HG03439 (cell line): ENCODE measurements at regions not wholly inside any gene's neighbourhood (a gene's known extent, or its start where the extent isn't known, plus 50 kb on each side); places are given as distances from the start of the nearest gene placed in this dataset.

Experiments
- ATAC-seq: cut with Tn5 transposase; IDR thresholded peaks from one replicate; pipeline ENCODE4 v1.9.1; 2021; ENCODE audit warnings: mild to moderate bottlenecking, moderate library complexity; ENCODE audit not compliant: unreplicated experiment

DNA sequence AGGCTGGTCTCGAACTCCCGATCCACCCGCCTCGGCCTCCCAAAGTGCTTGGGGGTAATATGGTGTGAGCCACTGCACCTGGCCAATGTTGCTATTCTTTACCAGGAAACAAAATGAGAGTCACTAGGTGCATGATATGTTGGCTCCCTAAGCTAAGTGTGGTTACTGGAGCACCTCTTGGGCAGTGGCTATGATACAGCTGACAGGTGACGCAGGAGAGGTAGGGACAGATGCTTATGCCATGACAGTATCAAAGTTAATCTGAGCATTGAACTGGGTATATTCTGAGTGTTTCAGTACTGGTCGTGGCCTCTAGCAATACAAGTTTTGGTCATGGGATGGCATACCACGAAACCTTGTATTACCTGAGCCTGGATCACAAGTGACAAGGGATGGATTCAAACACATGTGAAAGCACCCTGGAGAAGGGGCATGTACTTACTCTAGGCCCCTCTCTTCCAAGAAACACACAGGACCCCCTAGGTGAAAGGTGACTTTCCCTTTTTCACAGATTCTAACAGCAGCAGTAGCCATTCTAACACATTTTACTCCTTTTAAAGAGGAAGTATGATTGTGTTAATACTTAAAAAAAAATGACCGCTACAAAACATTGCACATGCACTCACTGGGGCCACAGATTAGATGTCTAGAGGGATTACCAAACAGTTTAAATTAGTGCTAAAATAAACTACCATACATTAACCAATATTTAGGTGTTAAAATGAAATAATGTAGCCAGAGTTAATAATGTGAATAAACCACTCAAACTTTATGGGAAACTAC, 467.3 kb downstream of the SHQ1 start:
- ATAC-seq = no peak

DNA sequence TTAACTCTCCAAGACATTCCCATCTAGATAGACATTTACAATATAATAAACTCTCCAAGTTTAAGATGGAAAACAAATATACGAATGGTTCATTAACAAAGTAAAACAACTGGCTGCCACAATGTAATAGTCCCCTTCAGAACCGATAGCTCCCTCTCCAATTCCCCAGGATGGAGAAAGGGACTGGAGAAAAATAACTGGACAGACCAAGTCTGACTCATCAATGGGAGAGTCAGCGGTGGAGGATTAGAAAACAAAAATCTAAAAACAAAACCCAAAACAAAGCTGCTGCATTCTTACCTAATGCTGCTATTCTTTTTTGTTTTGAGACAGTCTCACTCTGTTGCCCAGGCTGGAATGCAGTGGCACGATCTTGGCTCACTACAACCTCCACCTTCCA, 468.1 kb downstream of the SHQ1 start:
- no peak for ATAC-seq

DNA sequence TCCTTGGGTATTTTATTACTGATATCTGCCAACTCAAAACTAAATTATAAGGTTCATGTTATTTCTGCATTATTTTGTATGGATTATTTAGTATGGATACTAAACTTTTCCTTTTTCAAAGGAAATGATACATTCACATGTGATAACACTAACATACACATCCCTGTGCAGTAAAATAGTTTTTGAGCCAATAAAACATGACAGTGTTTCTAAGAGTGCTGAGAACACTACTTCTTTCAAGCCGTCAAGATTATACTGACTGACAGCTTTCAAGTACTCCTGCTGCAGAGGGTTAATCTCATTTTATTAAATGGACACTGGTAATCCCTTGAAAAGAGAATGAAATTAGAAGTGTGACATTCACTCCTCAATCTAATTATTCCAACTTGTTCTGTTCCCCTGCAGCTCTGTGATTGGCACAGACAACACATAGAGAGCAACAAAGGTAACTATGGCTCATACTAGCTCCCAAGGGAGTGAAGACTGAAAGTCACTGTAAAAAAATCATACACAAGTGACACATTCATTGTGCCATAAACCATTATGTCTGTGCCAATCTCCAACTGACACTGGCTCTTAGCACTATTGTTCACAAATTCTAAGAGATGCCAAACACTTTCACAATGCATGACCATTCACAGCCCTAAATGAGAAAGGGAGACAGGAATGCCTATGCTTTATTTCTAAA, 468.6 kb downstream of the SHQ1 start:
- no peak for ATAC-seq

DNA sequence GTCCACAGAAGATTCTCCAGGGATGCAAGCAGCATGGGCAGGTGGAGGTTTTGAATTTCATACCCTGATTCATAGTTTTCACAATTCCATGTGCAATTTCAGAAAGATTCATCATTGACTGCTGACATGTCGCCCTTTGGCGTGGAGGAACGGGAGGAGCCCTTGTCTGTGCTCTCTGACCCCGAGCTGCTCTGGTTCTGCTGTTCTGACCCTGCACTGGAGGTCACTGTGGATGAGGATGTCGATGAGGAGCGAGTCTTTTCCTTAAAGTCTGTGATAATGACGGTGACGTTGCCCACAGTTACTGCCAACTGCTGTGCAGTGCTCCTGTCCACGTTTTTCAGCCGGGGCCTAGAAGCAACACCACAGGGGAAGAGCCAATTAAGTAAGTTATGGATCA, 470.0 kb downstream of the SHQ1 start:
- no peak for ATAC-seq

DNA sequence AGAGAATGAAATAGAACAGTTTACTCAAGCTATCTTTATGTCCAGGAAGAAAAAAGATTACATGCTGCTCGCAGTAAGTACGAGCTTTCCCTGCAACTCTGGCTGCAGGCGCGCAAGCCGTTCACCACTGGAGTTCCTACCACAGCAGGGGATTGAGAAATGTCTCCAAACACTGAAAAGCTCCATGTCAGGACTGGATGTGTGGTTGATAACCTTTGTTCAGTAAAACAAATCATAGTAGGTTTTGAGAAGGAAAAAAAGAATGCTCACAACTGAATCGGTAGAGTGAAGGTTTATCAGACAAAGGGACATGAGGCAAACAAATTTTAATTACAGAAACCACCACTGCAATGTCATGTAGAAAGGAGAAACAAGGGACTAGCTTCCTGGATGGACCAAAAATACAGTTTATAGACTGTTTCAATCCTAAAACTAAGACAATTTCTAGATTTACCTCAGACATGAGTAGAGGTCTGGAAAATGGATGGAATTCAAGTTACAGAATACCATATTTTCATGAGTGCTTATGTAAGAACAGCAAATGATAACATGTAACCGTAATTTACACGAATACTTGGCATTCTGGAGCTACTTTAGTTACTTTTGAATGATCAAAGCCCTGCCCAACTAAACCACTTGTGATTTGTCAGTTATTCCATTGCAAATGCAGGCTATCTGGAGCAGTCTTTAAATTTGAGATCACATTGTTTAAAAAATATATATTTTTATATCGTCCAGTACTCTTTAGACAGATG, 471.1 kb downstream of the SHQ1 start:
- ATAC-seq = no peak

DNA sequence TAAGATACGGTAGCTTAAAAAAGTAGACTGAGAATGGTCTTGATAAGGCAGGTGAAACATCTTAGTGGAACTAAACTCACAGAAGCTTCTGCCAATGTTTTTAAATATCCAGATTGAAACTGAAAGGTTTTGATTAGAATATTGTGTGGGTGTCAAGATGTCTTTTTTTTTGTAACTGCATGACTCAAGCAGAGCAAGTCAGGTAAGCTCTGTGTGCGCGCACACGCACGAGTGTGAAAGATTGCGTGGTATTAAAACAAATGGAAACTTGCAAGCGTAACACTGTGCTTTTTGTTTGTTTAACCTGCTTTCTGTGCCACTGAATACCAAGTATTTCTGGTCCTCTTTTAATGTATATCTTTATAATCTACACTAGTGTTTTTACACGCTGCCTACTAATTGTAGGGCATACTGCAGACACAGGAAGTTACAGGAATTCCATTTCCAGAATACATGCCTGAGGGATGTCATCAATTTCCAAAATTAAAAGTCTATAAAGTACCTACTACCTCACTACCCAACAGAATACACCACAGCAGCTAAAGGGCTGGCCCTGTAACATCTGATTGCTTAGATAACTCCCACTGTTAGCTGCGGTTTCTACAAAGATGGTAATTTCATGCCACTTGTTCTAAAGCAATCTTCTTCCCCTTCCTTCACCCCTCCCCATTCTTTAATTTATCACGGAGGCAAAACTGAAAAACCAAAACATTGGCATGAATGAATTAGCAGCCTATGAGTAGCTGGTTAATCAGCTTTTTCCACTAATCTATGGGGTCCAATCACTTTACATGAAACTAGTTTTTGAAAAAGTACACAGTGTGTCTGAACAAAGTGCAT, 472.8 kb downstream of the SHQ1 start:
- peak; percentile 74 for ATAC-seq

DNA sequence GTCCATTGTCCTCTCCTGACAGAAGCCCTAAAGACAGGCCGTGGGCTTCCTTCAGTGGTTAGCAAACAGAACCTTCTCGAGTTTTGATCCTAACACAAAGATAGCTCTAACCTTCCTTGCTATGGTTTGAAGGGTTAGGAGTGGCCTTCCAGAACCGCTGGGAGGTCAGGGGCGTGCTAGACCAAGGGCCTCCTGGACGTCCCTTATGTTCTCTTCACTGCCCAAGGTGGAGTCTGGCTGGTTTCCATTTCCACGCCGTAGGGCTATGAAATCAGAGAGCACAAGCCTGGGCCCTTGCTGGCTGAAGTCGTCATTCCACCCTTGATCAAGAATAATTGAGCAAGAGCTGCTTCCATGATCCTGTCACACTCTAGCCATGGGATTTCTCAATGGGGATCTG, 475.1 kb downstream of the SHQ1 start:
- no peak for ATAC-seq

DNA sequence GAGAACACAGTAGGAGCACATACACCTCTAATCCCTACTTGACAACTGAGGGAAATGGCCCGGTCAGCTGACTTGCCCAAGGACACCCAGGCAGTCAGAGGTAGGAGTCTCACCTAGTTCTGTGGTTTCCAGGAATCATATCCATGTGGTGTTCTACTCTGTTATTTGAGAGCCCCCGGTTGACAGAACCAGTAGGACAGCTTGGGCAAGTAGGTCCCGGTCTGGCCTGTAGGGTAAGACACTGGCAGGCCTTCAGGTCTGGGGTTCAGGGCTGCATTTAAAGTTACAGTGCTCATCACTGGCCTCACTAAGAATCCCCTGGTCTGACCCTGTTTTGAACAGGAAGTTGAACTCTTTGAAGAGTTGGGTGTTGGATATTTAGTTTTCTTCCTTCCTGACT, 476.1 kb downstream of the SHQ1 start:
- no peak for ATAC-seq

DNA sequence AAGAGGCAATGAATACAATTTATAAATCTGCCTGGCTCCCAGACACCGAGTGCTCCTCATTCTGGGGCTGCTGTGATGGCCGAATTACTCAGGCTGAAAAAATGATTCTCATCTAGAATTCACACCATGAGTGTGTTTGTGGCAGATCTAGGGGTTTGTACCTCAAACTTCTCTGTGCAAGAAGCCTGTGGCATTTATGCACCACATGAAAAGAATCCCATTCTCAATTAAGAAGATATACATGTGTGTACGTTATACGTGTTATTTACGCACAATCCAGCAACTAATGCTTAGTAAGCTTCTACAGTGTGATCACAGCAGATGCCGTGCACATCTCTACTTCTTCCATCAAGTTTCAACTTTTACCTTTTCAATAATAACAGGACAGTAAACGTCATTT, 476.8 kb downstream of the SHQ1 start:
- ATAC-seq = no peak

DNA sequence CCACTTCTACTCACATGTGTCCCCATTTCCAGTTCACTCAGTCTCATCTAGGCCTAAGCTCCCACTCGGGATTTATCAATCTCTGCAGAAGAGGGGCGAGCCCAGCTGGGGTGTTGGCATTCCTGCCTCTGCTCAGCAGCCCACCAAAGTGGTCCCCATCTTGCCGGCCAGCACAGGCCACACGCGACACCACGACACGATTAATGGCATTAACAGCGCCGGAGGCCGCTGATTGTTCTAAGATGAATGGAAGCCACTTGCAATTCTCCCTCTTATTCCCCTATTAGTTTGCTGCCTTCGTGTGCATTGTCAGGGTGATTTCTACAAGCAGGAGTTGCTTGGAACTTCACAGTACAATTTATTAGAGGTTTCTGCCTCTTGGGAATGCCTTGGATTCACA, 477.3 kb downstream of the SHQ1 start:
- ATAC-seq = no peak

DNA sequence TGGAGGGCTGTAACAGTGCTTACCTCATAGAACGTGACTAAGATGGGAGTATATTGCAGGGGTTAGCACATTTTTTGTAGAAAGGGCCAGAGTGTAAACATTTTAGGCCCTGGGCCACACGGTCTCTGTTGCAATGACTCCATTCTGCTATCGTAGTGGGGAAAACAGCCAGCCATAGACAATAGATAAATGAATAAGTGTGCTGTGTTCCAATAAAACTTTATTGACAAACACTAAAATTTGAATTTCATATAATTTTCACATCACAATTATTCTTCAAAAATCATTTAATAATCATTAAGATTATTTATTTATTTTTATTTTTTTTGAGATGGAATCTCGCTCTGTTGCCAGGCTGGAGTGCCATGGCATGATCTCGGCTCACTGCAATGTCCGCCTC, 478.6 kb downstream of the SHQ1 start:
- ATAC-seq = no peak

DNA sequence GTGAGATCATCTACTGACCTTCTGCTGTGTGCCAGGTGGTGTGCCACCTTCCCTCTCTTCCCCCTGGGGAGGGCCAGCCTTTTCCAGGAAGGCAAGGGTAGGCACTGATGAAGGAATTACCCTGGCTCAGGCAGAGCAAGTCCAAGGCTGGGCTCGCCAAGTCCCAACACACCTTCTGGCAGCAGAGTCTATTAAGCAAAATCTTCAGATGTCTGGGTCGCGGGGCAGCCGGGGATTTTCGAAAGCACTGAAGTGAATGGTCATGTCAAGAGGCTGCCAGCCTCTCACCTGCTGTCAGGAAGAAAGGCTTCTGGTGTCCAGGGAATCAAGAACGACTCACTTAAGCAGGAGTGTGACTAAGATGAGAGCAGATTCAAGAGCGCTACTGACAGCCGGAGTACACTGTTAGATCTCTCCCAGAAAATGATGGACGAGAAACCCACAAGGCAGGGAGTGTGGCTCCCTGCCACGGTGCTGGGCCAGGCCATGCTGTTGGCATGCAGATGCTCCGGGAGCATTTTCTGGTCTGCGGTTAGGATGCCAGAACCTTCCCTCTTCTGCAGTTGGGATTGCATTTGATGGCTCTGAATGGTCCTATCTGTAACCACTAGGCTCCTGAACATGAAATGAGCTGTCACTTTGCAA, 479.8 kb downstream of the SHQ1 start:
- no peak for ATAC-seq

DNA sequence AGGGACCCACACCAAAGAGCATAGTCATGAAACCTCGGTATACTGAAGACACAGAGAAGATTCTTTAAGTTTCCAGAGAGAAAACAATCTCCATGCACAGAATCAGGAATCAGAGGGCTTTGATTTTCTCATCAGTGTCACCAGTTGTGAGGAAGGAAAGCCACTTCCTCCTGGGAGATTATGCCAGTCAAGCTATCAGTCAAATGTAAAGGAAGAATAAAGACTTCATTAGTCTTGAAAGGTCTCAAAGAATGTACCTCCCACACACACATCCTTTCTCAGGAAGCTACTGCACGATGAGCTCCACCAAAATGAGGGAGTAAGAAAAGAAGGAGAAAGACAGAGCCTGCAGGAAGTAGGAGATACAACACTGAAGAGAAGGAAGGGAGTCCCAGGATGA, 486.3 kb downstream of the SHQ1 start:
- ATAC-seq = no peak

DNA sequence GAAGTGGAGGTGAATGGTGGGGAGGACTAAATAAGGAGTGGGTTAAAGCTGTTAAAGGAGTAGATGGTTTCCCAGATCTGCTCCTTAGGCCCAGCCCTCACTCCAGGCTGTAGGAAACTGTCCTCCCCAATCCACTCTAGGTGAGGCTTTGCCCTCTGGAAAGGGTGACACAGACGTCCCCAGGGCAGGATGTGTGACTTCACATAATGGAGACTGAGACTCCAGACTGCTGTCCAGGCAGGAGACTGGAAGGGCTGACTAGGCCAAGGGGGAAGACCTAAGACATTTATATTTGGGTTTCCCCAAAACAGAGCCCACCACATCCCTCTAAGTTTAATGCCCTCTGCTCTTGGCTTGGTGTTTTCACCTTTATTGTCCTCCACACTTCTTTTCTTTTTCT, 488.5 kb downstream of the SHQ1 start:
- ATAC-seq = no peak

DNA sequence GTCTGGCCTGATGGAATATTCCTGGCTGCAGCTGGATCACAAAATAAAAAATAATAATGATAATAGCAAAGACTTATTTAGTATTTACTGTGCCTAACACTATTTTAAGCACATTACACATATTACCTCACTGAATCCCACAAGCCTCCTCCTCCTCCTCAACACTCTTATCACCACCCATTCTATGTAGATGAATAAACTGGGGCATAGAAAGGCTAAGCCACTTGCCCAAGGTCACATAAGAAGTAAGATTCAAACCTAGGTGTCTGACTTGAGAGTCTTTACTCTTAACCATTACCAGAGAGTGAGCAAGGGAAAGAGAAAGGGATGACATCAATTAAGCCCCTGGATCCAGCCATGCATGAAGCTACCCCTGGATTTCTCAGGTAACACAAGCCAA, 493.1 kb downstream of the SHQ1 start:
- ATAC-seq = no peak

DNA sequence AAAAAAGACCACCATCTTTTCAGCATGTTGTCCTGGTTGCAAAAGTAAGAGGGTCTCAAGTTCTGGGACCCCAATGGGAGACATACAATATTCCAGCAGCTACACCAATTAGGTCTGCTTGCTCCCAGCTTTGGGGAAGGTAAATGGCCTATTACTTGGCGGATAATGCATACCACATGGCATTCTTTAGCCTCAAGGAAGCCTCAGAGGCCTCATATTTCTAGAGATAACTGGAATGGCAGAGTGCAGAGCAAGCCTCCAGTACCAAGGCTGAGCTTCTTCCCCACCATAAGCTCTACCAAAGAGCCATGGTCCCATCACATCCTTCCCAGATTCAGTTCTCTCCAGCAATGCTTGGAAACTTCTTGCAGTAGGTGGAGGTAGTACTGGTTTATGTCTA, 493.8 kb downstream of the SHQ1 start:
- no peak for ATAC-seq

DNA sequence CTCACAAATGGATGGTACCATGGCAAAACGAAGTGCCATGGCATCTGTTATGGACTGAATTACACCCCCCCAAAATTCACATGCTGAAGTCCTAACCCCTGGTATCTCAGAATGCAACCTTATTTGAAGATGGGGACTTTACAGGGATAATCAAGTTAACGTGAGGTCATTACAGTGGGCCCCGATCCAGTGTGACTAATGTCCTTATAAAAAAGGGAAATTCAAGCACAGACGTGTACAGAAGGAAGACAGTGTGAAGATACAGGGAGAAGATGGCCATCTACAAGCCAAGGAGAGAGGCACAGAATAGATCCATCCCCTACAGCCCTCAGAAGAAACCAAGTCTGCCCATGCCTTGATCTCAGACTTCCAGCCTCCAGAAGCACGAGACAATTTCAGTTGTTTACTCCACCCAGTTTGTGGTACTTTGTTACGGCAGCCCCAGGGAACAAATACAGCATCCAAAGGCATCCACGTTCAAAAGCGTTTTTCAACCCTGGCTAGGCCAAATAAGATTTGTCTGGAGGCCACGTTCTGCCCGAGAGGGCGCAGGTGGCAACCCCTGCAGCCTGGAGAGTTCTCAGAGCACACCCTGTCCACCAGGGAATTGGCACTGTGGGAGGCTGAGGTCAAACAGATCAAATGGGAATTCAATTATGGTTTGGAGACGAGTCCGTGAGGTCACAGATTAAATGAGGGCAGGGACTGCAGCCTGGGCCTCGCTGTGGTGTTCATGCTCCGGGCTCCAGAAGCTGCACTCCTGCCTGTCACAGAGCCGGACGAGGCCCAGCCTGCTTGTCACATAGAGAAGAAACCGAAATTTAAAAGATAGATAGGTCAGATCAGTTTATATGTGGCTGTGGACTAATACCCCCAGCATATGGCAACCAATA, 494.8 kb downstream of the SHQ1 start:
- no peak for ATAC-seq

DNA sequence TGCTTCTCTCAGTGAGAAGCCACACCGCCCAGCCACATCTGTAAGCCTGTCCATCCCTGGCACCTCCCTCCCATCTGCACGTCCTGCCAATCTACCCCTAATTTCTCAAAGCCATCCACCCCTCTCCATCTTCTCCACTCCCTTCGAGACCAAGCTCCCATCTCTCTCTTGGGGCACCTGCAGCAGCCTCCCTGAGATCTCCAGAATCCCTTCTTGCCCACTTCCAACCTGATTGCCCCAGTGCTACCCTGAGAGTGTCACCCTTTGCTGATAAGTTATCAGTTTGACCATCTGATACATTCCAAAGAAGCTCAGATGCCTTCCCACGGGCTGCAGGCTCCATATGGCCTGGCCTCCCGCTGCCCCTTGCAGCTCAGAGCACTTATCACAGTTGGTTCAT, 496.1 kb downstream of the SHQ1 start:
- ATAC-seq = no peak

DNA sequence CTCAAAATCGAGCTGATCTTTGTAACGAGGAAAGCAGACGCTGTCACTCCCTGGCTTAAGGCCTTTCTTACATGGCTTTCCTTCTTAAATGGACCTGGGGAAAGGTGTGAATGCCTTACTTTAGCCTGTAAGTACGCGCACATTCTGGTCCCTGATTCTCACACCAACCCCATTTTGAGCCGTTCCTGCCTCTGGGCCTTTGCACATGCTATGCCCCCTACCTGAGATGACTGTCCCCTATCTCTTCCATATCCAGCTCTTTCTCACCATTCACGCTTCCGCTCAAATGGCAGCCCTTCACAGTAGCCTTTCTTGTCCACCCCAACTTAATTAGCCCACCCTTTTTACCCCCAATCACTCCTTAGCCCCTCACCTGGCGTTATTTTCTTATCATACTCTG, 496.7 kb downstream of the SHQ1 start:
- ATAC-seq = no peak
